GM12864 (cell line): ENCODE measurements at regions not wholly inside any gene's neighbourhood (a gene's known extent, or its start where the extent isn't known, plus 50 kb on each side); places are given as distances from the start of the nearest gene placed in this dataset.

ENCODE experiments used
- DNase-seq: peaks from one replicate; pipeline ENCODE4 v3.0.0-alpha.2; 2011; ENCODE audit warnings: low read depth
- H3K4me3 ChIP-seq: 2 replicates; pipeline ENCODE4 v1.5.1; 2011; ENCODE audit warnings: mild to moderate bottlenecking, low read depth, low read length, control low read depth
- CTCF ChIP-seq: IDR thresholded peaks from 2 replicates; pipeline ENCODE4 v1.5.1; 2011; ENCODE audit warnings: low read depth, mild to moderate bottlenecking, moderate library complexity, low read length, control low read depth, inconsistent platforms; ENCODE audit errors: missing control alignments

GRCh38 chr18:78871618-78872017 lies 108.0 kb upstream of the SALL3 start:
- TF ChIP-seq CTCF: no peak
- no peak overlapping the region for H3K4me3 ChIP-seq
- DNase-seq: no peak

- H3K4me3 ChIP-seq: no peak overlapping the region
- DNase-seq: no peak
- no peak for TF ChIP-seq CTCF
Measured at GRCh38 chr18:78873926-78874500, 105.6 kb upstream of the SALL3 start.

- no peak overlapping the region for H3K4me3 ChIP-seq
- DNase-seq: no peak
- TF ChIP-seq CTCF: peak; percentile 54
Measured at GRCh38 chr18:78875016-78875777, 104.4 kb upstream of the SALL3 start.

- H3K4me3 ChIP-seq: no peak overlapping the region
- TF ChIP-seq CTCF: no peak
- DNase-seq: no peak
Measured at GRCh38 chr18:78875778-78876650, 103.6 kb upstream of the SALL3 start.

- no peak overlapping the region for H3K4me3 ChIP-seq
- DNase-seq: no peak
- TF ChIP-seq CTCF: no peak
Measured at GRCh38 chr18:78876868-78877267, 102.8 kb upstream of the SALL3 start.

GRCh38 chr18:78878335-78878734 lies 101.3 kb upstream of the SALL3 start:
- H3K4me3 ChIP-seq: no peak overlapping the region
- no peak for TF ChIP-seq CTCF
- DNase-seq: no peak
